ENCODE measurements at regions not wholly inside any gene's neighbourhood (a gene's known extent, or its start where the extent isn't known, plus 50 kb on each side); places are given as distances from the start of the nearest gene placed in this dataset.
A peak's percentile ranks its signal among the peaks of the same experiment; 100 is the strongest.

DNA sequence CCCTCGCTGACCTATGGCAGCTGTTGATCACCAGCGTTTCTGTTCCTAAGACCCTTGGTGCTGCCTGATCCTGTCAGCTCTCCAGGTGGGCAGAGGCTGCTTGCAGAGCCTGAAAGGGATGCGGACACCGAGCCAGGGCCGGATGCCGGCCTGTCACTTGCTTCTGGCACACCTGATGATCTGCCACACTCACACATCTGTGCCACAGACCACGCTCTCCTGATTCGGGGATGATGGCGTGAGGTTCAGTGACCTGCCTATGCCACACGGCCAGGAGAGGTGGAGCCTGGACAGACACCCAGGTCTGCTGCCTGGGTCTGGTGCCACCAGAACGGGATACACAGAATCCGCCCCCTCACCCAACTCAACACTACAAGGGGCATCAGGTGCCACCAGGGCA lies 129.4 kb upstream of the GLI2 start (continued):
- TF ChIP-seq, protein P1, sequence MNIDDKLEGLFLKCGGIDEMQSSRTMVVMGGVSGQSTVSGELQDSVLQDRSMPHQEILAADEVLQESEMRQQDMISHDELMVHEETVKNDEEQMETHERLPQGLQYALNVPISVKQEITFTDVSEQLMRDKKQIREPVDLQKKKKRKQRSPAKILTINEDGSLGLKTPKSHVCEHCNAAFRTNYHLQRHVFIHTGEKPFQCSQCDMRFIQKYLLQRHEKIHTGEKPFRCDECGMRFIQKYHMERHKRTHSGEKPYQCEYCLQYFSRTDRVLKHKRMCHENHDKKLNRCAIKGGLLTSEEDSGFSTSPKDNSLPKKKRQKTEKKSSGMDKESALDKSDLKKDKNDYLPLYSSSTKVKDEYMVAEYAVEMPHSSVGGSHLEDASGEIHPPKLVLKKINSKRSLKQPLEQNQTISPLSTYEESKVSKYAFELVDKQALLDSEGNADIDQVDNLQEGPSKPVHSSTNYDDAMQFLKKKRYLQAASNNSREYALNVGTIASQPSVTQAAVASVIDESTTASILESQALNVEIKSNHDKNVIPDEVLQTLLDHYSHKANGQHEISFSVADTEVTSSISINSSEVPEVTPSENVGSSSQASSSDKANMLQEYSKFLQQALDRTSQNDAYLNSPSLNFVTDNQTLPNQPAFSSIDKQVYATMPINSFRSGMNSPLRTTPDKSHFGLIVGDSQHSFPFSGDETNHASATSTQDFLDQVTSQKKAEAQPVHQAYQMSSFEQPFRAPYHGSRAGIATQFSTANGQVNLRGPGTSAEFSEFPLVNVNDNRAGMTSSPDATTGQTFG (tag by site-specific recombination; IDR thresholded peaks at IDR 0.05; ENCODE audit: borderline replicate concordance) = no peak
- TF ChIP-seq, protein P2, sequence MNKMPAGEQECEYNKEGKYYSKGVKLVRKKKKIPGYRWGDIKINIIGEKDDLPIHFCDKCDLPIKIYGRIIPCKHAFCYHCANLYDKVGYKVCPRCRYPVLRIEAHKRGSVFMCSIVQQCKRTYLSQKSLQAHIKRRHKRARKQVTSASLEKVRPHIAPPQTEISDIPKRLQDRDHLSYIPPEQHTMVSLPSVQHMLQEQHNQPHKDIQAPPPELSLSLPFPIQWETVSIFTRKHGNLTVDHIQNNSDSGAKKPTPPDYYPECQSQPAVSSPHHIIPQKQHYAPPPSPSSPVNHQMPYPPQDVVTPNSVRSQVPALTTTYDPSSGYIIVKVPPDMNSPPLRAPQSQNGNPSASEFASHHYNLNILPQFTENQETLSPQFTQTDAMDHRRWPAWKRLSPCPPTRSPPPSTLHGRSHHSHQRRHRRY (tag by site-specific recombination; IDR thresholded peaks at IDR 0.05) = no peak
- no peak for TF ChIP-seq ZIC2 (tag by site-specific recombination; IDR thresholded peaks at IDR 0.05)

DNA sequence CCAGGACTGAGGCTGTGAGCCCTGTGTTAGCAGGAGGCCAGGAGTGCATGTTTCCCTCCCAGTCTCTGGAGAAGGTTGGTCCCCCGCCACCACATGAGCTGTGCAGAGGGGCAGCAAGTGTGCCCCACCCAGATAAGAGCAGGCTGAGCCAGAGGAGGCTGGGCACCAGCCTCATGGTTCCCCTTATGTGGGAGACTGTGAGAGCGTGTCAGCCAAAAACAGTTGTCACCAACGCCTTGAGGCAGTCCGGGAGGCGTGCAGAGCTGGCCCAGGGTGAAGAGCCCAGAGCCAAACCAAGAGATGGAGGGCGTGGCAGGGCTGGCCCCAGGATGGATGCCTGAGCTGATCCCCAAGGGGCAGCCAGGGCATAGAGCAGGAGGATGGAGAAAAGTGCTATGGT lies 128.7 kb upstream of the GLI2 start:
- peak; percentile 32; the same call in 1 of the 2 replicates for TF ChIP-seq ZBTB17 (tag by site-specific recombination; IDR thresholded peaks at IDR 0.05)
- TF ChIP-seq ZNF792 (tag by site-specific recombination; IDR thresholded peaks at IDR 0.05) = no peak
- no peak for TF ChIP-seq GFI1B (tag by site-specific recombination; IDR thresholded peaks at IDR 0.05)
- no peak for TF ChIP-seq IKZF3 (tag by site-specific recombination; IDR thresholded peaks at IDR 0.05)
- no peak for TF ChIP-seq ZNF654 (tag by site-specific recombination; IDR thresholded peaks at IDR 0.05; ENCODE audit: low read depth)
- TF ChIP-seq ZNF433 (tag by site-specific recombination; IDR thresholded peaks at IDR 0.05; ENCODE audit: low read depth) = no peak
- no peaks in the 10 kb centered on the region for H3K36me3 ChIP-seq (ENCODE audit: control insufficient read depth in 2 of 2, insufficient read depth in 1 of 2, low read length in 2 of 2)
- H3K9me3 ChIP-seq (ENCODE audit: control insufficient read depth, insufficient read depth, low read depth, low read length) = no peaks in the 10 kb centered on the region
- H3K27ac ChIP-seq (ENCODE audit: extremely low read depth, low read depth, low read length) = no peak overlapping the region
- ChIA-PET CTCF (interaction anchor here (1.1 kb wide), 1 partner anchor 11 kb away, joined by 3 read pairs; no protein-coding TSS in a partner anchor), POLR2A (no interaction called here)
- no peaks in the 10 kb centered on the region for H3K4me1 ChIP-seq (ENCODE audit: control insufficient read depth, insufficient read depth, low read length)
- no peak overlapping the region for H3K4me3 ChIP-seq (ENCODE audit: low read depth, low read length)

DNA sequence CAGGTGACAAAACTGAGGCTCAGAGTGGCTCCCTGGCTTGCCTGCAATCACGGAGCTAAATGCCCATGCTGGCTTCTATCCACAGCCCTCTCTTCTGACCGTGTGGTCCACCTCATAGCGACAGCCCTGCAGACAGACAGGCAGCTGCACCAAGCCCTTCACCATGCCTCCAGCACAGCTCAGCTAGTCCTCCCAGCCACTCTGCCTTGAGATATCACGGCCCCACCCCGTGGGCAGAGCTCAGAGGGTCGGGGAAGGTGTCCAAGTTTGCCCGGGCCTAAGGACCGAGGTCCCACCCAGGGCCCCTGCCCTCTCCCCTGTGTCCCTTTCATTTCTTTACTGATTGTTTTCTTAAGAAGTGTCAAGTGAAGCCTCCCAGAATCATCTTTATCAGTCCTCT lies 128.2 kb upstream of the GLI2 start:
- H3K4me1 ChIP-seq (ENCODE audit: control insufficient read depth, insufficient read depth, low read length) = no peaks in the 10 kb centered on the region
- no peak overlapping the region for H3K4me3 ChIP-seq (ENCODE audit: low read depth, low read length)
- TF ChIP-seq ZNF169 (tag by site-specific recombination; IDR thresholded peaks at IDR 0.05) (no peak), MEIS1 (CRISPR knock-in tag; IDR thresholded peaks at IDR 0.05; ENCODE audit: borderline replicate concordance) (no peak)
- TF ChIP-seq, protein P3, sequence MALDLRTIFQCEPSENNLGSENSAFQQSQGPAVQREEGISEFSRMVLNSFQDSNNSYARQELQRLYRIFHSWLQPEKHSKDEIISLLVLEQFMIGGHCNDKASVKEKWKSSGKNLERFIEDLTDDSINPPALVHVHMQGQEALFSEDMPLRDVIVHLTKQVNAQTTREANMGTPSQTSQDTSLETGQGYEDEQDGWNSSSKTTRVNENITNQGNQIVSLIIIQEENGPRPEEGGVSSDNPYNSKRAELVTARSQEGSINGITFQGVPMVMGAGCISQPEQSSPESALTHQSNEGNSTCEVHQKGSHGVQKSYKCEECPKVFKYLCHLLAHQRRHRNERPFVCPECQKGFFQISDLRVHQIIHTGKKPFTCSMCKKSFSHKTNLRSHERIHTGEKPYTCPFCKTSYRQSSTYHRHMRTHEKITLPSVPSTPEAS (tag by site-specific recombination; IDR thresholded peaks at IDR 0.05) = no peak
- no peaks in the 10 kb centered on the region for H3K9me3 ChIP-seq (ENCODE audit: control insufficient read depth, insufficient read depth, low read depth, low read length)
- POLR2A ChIA-PET = no interaction called here
- no peaks in the 10 kb centered on the region for H3K36me3 ChIP-seq (ENCODE audit: control insufficient read depth in 2 of 2, insufficient read depth in 1 of 2, low read length in 2 of 2)
- CTCF ChIA-PET = interaction anchor here (1.1 kb wide), 1 partner anchor 11 kb away, joined by 3 read pairs; no protein-coding TSS in a partner anchor
- no peak overlapping the region for H3K27ac ChIP-seq (ENCODE audit: extremely low read depth, low read depth, low read length)

DNA sequence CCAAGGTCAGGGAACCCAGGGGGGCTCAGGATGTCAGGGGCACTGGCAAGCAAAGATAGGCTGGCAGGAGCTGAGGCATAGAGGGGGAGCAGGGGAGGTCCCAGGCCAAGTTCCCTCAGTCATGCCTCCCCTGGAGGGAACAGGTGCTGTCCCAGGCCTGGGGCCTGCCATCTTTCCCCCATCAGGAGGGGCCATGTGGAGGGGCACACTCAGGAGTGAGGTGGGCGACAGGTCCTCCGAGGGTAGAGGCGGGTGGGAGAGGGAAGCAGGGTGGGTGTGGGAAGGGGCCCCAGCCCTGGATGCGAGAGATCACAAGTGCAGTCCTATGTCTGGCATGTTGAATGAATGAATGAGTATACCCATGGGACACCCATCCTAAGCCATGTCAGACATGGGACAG lies 127.7 kb upstream of the GLI2 start:
- no peaks in the 10 kb centered on the region for H3K9me3 ChIP-seq (ENCODE audit: control insufficient read depth, insufficient read depth, low read depth, low read length)
- ChIA-PET POLR2A (no interaction called here), CTCF (no interaction called here)
- no peak for TF ChIP-seq ZBTB21 (tag by site-specific recombination; IDR thresholded peaks at IDR 0.05)
- no peak for TF ChIP-seq WT1 (tag by site-specific recombination; IDR thresholded peaks at IDR 0.05)
- TF ChIP-seq ZNF37A (tag by site-specific recombination; IDR thresholded peaks at IDR 0.05) = no peak
- no peak for TF ChIP-seq ZIC2 (tag by site-specific recombination; IDR thresholded peaks at IDR 0.05)
- TF ChIP-seq, protein P4, sequence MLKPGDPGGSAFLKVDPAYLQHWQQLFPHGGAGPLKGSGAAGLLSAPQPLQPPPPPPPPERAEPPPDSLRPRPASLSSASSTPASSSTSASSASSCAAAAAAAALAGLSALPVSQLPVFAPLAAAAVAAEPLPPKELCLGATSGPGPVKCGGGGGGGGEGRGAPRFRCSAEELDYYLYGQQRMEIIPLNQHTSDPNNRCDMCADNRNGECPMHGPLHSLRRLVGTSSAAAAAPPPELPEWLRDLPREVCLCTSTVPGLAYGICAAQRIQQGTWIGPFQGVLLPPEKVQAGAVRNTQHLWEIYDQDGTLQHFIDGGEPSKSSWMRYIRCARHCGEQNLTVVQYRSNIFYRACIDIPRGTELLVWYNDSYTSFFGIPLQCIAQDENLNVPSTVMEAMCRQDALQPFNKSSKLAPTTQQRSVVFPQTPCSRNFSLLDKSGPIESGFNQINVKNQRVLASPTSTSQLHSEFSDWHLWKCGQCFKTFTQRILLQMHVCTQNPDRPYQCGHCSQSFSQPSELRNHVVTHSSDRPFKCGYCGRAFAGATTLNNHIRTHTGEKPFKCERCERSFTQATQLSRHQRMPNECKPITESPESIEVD (tag by site-specific recombination; IDR thresholded peaks at IDR 0.05) = no peak
- TF ChIP-seq ZNF175 (tag by site-specific recombination; IDR thresholded peaks at IDR 0.05) = no peak
- no peak for TF ChIP-seq ZNF184 (tag by site-specific recombination; IDR thresholded peaks at IDR 0.05)
- TF ChIP-seq, protein P5, sequence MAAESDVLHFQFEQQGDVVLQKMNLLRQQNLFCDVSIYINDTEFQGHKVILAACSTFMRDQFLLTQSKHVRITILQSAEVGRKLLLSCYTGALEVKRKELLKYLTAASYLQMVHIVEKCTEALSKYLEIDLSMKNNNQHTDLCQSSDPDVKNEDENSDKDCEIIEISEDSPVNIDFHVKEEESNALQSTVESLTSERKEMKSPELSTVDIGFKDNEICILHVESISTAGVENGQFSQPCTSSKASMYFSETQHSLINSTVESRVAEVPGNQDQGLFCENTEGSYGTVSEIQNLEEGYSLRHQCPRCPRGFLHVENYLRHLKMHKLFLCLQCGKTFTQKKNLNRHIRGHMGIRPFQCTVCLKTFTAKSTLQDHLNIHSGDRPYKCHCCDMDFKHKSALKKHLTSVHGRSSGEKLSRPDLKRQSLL (tag by site-specific recombination; IDR thresholded peaks at IDR 0.05) = no peak
- TF ChIP-seq KLF7 (tag by site-specific recombination; IDR thresholded peaks at IDR 0.05; ENCODE audit: borderline replicate concordance) = no peak
- TF ChIP-seq ZNF768 (tag by site-specific recombination; IDR thresholded peaks at IDR 0.05) = no peak
- TF ChIP-seq ZNF16 (tag by site-specific recombination; IDR thresholded peaks at IDR 0.05; ENCODE audit: low read depth) = no peak
- TF ChIP-seq FEZF1 (tag by site-specific recombination; IDR thresholded peaks at IDR 0.05) = no peak
- TF ChIP-seq GLIS2 (tag by site-specific recombination; IDR thresholded peaks at IDR 0.05) = no peak
- no peaks in the 10 kb centered on the region for H3K36me3 ChIP-seq (ENCODE audit: control insufficient read depth in 2 of 2, insufficient read depth in 1 of 2, low read length in 2 of 2)
- no peak overlapping the region for H3K27ac ChIP-seq (ENCODE audit: extremely low read depth, low read depth, low read length)
- no peak overlapping the region for H3K4me3 ChIP-seq (ENCODE audit: low read depth, low read length)
- H3K4me1 ChIP-seq (ENCODE audit: control insufficient read depth, insufficient read depth, low read length) = no peaks in the 10 kb centered on the region
